Cardiac muscle cell (in vitro differentiated cells and primary cell): ENCODE measurements at regions not wholly inside any gene's neighbourhood (a gene's known extent, or its start where the extent isn't known, plus 50 kb on each side); places are given as distances from the start of the nearest gene placed in this dataset.

Experiments
- DNase-seq, 2 donors: peaks; one replicate each; pipeline versions ENCODE4 v3.0.0 to v3.0.0-alpha.2; 2010 to 2017; ENCODE audit warnings: low read depth in 1 of 2, low spot score in 1 of 2
- H3K27ac ChIP-seq: fragments of 200-600 bp; sonication (generic); 2 replicates; pipeline ENCODE4 v1.5.1; 2016
- H3K27me3 ChIP-seq: fragments of 200-600 bp; sonication (generic); 2 replicates; pipeline ENCODE4 v1.6.0; 2016; ENCODE audit warnings: control low read depth
- H3K36me3 ChIP-seq: fragments of 200-600 bp; sonication (generic); 2 replicates; pipeline ENCODE4 v1.5.1; 2016; ENCODE audit warnings: control low read depth
- H3K4me1 ChIP-seq: fragments of 200-600 bp; sonication (generic); 2 replicates; pipeline ENCODE4 v1.8.1; 2017; ENCODE audit warnings: low read depth, mild to moderate bottlenecking, mixed run types
- H3K4me3 ChIP-seq: fragments of 200-600 bp; sonication (generic); 2 replicates; pipeline ENCODE4 v1.5.1; 2016; ENCODE audit warnings: mild to moderate bottlenecking
- H3K9me3 ChIP-seq: fragments of 200-600 bp; sonication (generic); 2 replicates; pipeline ENCODE4 v1.5.1; 2017; ENCODE audit warnings: low read depth, mild to moderate bottlenecking, control low read depth
- CTCF ChIP-seq: IDR thresholded peaks from 2 replicates; pipeline ENCODE4 v1.5.1; 2012; ENCODE audit warnings: low read depth, mild to moderate bottlenecking, low read length

- no peaks in the 10 kb centered on the region for H3K4me1 ChIP-seq
- no peaks in the 10 kb centered on the region for H3K9me3 ChIP-seq
- DNase-seq: no peak
- H3K36me3 ChIP-seq: no peaks in the 10 kb centered on the region
- no peaks in the 10 kb centered on the region for H3K27me3 ChIP-seq
- TF ChIP-seq CTCF: no peak
- H3K4me3 ChIP-seq: no peak overlapping the region
- no peak overlapping the region for H3K27ac ChIP-seq
These were observed 251.9 kb upstream of the ZNF32 start for GRCh38 chr10:43900571-43900970.

GRCh38 chr10:43899224-43899959, 250.7 kb upstream of the ZNF32 start:
- Histone ChIP-seq H3K36me3 (no peaks in the 10 kb centered on the region), H3K9me3 (no peaks in the 10 kb centered on the region), H3K27me3 (no peaks in the 10 kb centered on the region), H3K4me3 (no peak overlapping the region), H3K4me1 (no peaks in the 10 kb centered on the region), H3K27ac (no peak overlapping the region)
- no peak for TF ChIP-seq CTCF
- no peak for DNase-seq

- Histone ChIP-seq H3K4me1 (no peaks in the 10 kb centered on the region), H3K36me3 (no peaks in the 10 kb centered on the region), H3K9me3 (no peaks in the 10 kb centered on the region), H3K27ac (no peak overlapping the region), H3K27me3 (no peaks in the 10 kb centered on the region), H3K4me3 (no peak overlapping the region)
- DNase-seq: no peak
- TF ChIP-seq CTCF: no peak
These were observed 249.9 kb upstream of the ZNF32 start for GRCh38 chr10:43898592-43898991.

GRCh38 chr10:43897765-43898419, 249.2 kb upstream of the ZNF32 start:
- no peak for DNase-seq
- no peak overlapping the region for H3K4me3 ChIP-seq
- no peaks in the 10 kb centered on the region for H3K9me3 ChIP-seq
- no peaks in the 10 kb centered on the region for H3K4me1 ChIP-seq
- no peaks in the 10 kb centered on the region for H3K27me3 ChIP-seq
- no peak overlapping the region for H3K27ac ChIP-seq
- TF ChIP-seq CTCF: no peak
- H3K36me3 ChIP-seq: no peaks in the 10 kb centered on the region

- Histone ChIP-seq H3K27me3 (no peaks in the 10 kb centered on the region), H3K4me1 (peaks cover 6% of the 10 kb centered on the region), H3K9me3 (no peaks in the 10 kb centered on the region), H3K27ac (peak overlapping the region; percentile 63), H3K4me3 (no peak overlapping the region), H3K36me3 (no peaks in the 10 kb centered on the region)
- no peak for TF ChIP-seq CTCF
- DNase-seq: peak; percentile 44 to 67
These were observed 243.5 kb upstream of the ZNF32 start for GRCh38 chr10:43892062-43892770.
